ENCODE measurements at regions not wholly inside any gene's neighbourhood (a gene's known extent, or its start where the extent isn't known, plus 50 kb on each side); places are given as distances from the start of the nearest gene placed in this dataset.
"Not testable (repeated sequence)": the region's sequence is repeated elsewhere in the genome, so short reads cannot be mapped to it uniquely, and the experiment has no call there.

DNA sequence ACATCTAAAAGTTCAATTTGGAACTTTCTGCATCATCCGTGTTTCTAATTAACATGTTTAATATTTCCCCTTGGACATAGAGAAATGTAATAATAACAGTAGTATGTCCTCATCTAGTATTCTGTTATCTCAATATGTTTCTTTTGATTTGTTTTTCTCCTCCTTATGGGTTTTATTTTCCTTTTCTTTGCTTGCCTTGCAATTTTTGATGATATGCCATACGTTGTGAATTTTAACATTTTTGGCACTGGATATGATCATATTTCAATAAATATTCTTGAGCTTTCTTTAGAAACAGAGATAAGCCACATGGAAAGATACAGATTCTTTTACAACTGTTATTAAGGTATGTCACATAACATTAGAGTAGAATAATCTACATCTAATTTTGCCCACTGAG, 1316.2 kb downstream of the CDH8 start:
- Mint-ChIP-seq H3K27me3 (ENCODE audit: low read depth) (no peaks in the 10 kb centered on the region), H3K9me3 (peaks cover 43% of the 10 kb centered on the region), H3K4me1 (ENCODE audit: low read depth) (no peaks in the 10 kb centered on the region), H3K36me3 (ENCODE audit: low read depth) (no peaks in the 10 kb centered on the region), H3K27ac (no peak overlapping the region), H3K4me3 (no peak overlapping the region)
- no peak for DNase-seq (ENCODE audit: low spot score)

DNA sequence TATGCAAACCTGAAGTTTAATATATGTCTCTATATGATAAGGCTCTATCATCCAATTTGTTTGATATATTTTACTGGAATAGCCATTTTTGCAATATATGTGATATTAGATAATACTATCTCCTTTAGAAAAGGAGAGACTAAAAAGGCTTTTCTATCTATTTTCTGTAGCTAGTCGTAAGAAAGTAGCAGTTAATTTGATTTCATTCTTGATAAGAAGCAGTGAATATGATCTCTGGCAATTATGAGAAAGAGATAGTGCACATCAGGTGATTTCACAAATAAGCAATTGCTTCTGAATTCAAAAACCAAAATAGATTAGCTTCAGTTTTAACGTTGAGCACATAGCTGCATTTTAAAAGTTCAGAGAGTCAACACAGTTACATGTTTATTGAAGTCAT, 1318.4 kb downstream of the CDH8 start:
- H3K4me1 Mint-ChIP-seq (ENCODE audit: low read depth): no peaks in the 10 kb centered on the region
- H3K36me3 Mint-ChIP-seq (ENCODE audit: low read depth): no peaks in the 10 kb centered on the region
- H3K9me3 Mint-ChIP-seq: peaks cover 44% of the 10 kb centered on the region
- H3K4me3 Mint-ChIP-seq: no peak overlapping the region
- H3K27ac Mint-ChIP-seq: no peak overlapping the region
- no peak for DNase-seq (ENCODE audit: low spot score)
- no peaks in the 10 kb centered on the region for H3K27me3 Mint-ChIP-seq (ENCODE audit: low read depth)

DNA sequence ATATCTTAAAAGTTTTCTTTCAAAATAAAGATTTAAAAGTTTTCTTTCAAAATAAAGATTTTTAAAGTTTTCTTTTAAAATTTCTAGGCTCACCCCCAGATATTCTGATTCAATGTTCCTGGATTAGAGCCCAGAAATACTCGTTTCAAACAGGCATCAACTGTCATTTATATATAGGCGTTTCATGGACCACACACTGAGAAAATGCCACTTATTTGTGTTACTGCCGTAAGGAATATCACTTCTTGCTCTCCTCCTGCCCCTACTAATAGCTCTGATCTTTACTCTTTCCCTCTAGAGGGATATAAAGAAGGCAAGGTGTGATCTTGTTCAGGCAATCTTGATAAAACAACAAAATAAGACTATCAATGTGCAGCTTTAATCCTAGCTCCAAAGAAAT, 1324.1 kb downstream of the CDH8 start:
- no peak overlapping the region for H3K4me3 Mint-ChIP-seq
- peaks cover 40% of the 10 kb centered on the region for H3K9me3 Mint-ChIP-seq

DNA sequence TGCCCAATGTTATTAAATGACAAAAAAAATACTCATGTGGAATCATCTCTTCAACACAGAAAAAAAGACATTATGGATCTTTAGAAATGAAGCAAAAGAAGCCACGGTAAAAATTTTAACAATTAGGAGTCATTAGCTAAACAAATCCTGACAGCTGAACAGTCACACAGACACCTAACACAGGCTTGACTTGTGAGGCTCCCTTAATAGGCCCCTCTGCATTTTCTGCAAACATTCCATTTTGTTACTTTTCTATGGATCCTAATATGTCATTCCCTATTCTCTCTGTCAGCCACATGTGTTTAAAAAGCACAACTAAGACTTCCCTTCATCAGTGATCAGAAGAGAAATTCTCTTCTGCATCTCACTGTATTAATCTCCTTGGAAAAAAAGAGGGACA, 1331.5 kb downstream of the CDH8 start:
- H3K36me3 Mint-ChIP-seq (ENCODE audit: low read depth): no peaks in the 10 kb centered on the region
- H3K27ac Mint-ChIP-seq: no peak overlapping the region
- H3K9me3 Mint-ChIP-seq: peaks cover 27% of the 10 kb centered on the region
- H3K27me3 Mint-ChIP-seq (ENCODE audit: low read depth): no peaks in the 10 kb centered on the region
- no peaks in the 10 kb centered on the region for H3K4me1 Mint-ChIP-seq (ENCODE audit: low read depth)
- DNase-seq (ENCODE audit: low spot score): no peak
- H3K4me3 Mint-ChIP-seq: no peak overlapping the region

More for the DNA sequence above, 1324.1 kb downstream of the CDH8 start:
- Mint-ChIP-seq H3K4me1 (ENCODE audit: low read depth) (no peaks in the 10 kb centered on the region), H3K27me3 (ENCODE audit: low read depth) (no peaks in the 10 kb centered on the region), H3K27ac (no peak overlapping the region), H3K36me3 (ENCODE audit: low read depth) (no peaks in the 10 kb centered on the region)
- no peak for DNase-seq (ENCODE audit: low spot score)

DNA sequence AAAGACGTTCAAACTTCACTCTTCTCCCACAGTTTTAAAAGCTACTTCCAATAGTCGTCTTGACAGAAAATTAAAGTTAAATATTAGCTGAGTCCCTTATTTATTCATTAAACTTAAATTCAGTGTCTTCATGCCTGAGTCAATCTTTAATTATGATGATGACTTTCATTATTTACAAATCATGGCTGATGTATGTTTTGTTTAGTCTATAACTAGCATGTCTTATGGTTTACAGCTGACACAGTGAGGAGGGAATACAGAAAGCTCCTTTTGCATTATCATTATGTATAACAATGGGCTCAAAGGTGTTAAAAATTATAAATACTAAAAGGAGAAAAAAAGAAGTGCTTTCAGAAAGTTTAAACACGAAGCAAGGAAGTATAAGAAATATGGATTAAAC, 1333.1 kb downstream of the CDH8 start:
- DNase-seq (ENCODE audit: low spot score): no peak
- Mint-ChIP-seq H3K9me3 (peaks cover 31% of the 10 kb centered on the region), H3K4me3 (no peak overlapping the region), H3K4me1 (ENCODE audit: low read depth) (no peaks in the 10 kb centered on the region), H3K27me3 (ENCODE audit: low read depth) (no peaks in the 10 kb centered on the region), H3K36me3 (ENCODE audit: low read depth) (no peaks in the 10 kb centered on the region), H3K27ac (no peak overlapping the region)

DNA sequence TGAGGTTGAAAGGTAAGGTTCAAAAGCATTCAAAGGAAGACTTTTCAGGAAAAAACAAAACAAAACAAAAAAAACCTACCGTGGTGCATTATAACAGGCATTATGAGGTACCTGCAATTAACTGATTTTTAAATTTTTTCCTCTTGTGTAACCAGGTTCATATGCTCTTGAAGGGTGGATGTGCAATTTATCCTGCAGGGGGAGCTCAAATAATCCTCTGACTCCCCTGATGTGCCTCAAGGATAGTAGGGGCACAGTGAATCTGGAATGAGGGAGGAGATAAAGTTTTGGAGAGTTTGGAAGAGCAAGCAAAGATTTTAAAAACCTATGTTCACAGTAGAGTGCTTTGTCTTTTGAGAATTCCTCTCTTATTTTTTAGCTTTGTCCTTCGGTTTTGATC, 1349.4 kb downstream of the CDH8 start:
- peaks cover 43% of the 10 kb centered on the region for H3K9me3 Mint-ChIP-seq

DNA sequence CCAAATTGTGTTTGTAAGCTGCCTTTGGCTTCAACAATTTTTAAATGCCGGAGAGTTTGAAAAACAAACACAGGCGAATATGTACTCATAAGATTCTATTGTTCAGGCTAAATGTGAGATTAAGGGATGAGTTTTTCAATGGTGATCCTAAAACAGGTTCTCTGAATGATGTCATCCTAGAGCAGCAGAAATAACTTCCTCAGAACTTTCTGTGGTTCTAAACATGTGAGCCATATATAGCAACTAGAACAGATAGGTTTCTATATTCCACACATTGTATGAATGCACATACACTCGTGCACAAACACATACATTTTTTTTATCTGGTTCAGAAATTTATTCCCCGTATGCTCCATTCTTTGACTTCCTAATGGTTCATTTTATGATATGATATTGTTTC, 1352.2 kb downstream of the CDH8 start:
- H3K4me1 Mint-ChIP-seq (ENCODE audit: low read depth): no peaks in the 10 kb centered on the region
- no peak overlapping the region for H3K4me3 Mint-ChIP-seq
- no peaks in the 10 kb centered on the region for H3K27me3 Mint-ChIP-seq (ENCODE audit: low read depth)
- no peak overlapping the region for H3K27ac Mint-ChIP-seq
- peaks cover 58% of the 10 kb centered on the region for H3K9me3 Mint-ChIP-seq
- no peak for DNase-seq (ENCODE audit: low spot score)
- H3K36me3 Mint-ChIP-seq (ENCODE audit: low read depth): no peaks in the 10 kb centered on the region

More for the DNA sequence above, 1349.4 kb downstream of the CDH8 start:
- Mint-ChIP-seq H3K4me1 (ENCODE audit: low read depth) (no peaks in the 10 kb centered on the region), H3K27me3 (ENCODE audit: low read depth) (no peaks in the 10 kb centered on the region), H3K27ac (no peak overlapping the region), H3K4me3 (no peak overlapping the region), H3K36me3 (ENCODE audit: low read depth) (no peaks in the 10 kb centered on the region)
- no peak for DNase-seq (ENCODE audit: low spot score)

DNA sequence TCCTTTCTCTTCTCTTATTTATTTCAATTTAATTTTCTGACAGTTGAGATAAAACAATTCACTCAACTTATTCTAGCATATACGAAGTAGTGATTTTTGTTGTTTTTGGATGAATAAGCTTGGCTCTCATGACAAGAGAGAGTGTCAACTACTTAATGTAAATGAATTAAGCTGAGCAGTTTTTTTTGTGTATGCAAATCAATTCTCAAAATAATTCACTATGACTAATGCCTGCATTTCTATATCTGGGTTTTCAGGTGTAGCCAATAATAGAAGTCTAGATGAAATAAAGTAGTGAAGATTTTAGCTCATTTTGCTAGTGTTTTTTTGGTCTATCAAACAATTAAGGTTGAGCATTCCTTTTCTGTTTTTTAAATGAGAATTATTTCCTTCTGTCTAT, 1354.0 kb downstream of the CDH8 start:
- H3K9me3 Mint-ChIP-seq: peaks cover 58% of the 10 kb centered on the region
- no peak overlapping the region for H3K4me3 Mint-ChIP-seq
- H3K27me3 Mint-ChIP-seq (ENCODE audit: low read depth): no peaks in the 10 kb centered on the region
- H3K4me1 Mint-ChIP-seq (ENCODE audit: low read depth): no peaks in the 10 kb centered on the region
- no peak overlapping the region for H3K27ac Mint-ChIP-seq
- no peak for DNase-seq (ENCODE audit: low spot score)
- H3K36me3 Mint-ChIP-seq (ENCODE audit: low read depth): no peaks in the 10 kb centered on the region

DNA sequence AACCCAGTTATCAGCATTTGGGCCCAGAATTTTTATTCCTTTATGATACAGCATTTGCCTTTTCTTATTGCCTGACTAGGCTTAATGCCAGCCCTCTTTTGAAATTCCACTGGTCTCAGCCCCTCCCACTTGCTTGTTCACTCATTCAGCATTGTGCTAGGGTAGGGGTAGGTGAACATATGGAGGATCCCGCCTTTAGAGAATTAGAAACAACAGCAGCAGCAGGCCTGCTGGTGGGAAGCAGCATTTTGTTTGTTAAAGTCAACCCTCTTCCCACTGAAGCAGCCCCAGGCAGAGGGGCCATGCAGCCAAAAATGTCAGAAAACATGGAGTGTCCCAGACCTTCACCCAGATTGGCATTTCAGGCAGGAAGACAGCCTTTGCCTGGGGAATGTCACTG, 1355.2 kb downstream of the CDH8 start:
- Mint-ChIP-seq H3K4me3 (no peak overlapping the region), H3K27me3 (ENCODE audit: low read depth) (no peaks in the 10 kb centered on the region), H3K27ac (no peak overlapping the region), H3K4me1 (ENCODE audit: low read depth) (no peaks in the 10 kb centered on the region), H3K9me3 (peaks cover 46% of the 10 kb centered on the region), H3K36me3 (ENCODE audit: low read depth) (no peaks in the 10 kb centered on the region)
- DNase-seq (ENCODE audit: low spot score): no peak

DNA sequence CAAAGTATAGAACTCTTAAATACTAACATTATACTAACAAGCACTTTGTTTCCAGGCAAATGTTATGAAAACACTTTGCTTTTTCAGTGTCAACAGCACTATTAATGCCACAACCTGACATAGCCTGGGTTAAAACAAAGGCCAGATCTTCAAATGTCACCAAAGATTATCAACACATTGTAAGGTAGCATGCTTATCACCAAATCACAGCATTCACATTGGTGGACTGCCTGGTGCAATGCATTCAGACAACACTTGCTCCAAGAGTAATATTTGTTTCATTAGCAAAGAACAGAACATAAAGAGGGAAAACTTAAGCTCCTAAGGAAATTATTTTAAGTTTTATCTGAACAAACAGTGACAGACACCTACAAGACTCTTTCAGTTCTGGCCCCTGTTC, 1361.2 kb downstream of the CDH8 start:
- Mint-ChIP-seq H3K27ac (no peak overlapping the region), H3K9me3 (peaks cover 35% of the 10 kb centered on the region), H3K4me1 (ENCODE audit: low read depth) (no peaks in the 10 kb centered on the region), H3K4me3 (no peak overlapping the region), H3K36me3 (ENCODE audit: low read depth) (no peaks in the 10 kb centered on the region), H3K27me3 (ENCODE audit: low read depth) (no peaks in the 10 kb centered on the region)
- no peak for DNase-seq (ENCODE audit: low spot score)

DNA sequence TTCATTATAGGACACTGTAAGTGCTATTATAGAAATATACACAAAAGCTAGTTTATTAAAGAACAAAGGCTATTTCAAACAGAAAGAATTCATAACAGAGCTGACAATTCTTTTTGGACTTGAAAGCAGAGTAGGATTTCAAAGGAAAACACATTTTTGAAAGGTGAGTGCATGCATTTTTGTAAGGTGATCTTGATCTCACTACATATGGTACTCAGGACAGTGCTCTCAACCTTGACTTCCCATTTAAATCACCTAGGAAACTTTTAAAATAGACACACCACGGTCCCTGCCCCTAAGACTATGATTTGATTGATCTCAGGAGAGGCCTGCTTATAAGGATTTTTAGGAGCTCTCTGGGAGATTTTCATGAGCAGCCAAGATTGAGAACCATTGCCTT, 1362.0 kb downstream of the CDH8 start:
- H3K27me3 Mint-ChIP-seq (ENCODE audit: low read depth): no peaks in the 10 kb centered on the region
- no peaks in the 10 kb centered on the region for H3K4me1 Mint-ChIP-seq (ENCODE audit: low read depth)
- no peaks in the 10 kb centered on the region for H3K36me3 Mint-ChIP-seq (ENCODE audit: low read depth)
- DNase-seq (ENCODE audit: low spot score): no peak
- H3K27ac Mint-ChIP-seq: no peak overlapping the region
- H3K4me3 Mint-ChIP-seq: no peak overlapping the region
- peaks cover 34% of the 10 kb centered on the region for H3K9me3 Mint-ChIP-seq

DNA sequence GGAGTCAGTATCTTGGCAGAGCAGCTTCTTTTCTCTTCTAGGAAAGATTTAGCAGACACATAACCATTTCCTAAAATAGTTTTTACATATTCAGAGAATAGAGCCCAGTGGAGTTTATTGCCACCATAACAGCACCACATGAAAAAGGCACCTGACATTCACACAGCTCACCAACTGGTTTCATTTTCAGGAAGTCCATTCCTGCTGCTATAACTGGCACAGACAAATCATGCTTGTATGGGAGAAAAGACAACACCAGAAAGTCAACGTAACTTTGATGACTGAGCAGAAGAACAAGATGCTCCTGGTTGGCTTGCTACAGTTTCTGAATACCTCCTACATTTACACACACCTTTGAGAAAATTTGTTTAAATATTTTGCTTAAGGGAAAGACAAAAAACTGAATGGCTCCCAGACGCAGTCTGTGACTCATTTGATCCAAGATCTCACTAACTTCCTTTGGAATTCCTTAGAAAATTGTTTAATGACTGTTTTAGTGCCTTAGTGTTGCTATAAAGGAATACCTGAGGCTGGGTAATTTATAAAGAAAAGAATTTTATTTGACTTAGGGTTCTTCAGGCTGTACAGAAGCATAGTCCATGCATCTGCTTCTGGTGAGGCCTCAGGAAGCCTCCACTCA, 1380.6 kb downstream of the CDH8 start:
- H3K9me3 Mint-ChIP-seq: peaks cover 48% of the 10 kb centered on the region

DNA sequence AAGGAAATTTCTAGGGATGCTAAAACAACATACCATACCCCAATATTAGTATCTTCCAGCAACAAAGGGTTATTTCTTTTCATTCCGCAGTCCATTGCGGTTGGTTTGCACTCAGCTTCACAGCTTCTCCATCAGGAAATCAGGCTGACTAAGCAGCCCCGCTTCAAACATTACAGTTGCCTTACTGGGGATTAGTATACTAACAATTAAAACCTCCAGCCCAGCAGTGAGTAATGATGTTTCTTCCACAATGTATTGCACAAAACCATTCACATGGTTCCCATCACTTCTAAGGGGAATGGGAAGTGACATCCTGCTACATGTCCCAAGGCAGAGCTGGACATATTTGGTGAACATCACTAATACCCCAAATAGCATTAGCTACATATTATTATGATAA, 1384.9 kb downstream of the CDH8 start:
- Mint-ChIP-seq H3K4me1 (ENCODE audit: low read depth) (no peaks in the 10 kb centered on the region), H3K36me3 (ENCODE audit: low read depth) (no peaks in the 10 kb centered on the region), H3K4me3 (no peak overlapping the region), H3K9me3 (peaks cover 43% of the 10 kb centered on the region), H3K27me3 (ENCODE audit: low read depth) (no peaks in the 10 kb centered on the region), H3K27ac (no peak overlapping the region)
- DNase-seq (ENCODE audit: low spot score): no peak

More for the DNA sequence above, 1380.6 kb downstream of the CDH8 start:
- no peaks in the 10 kb centered on the region for H3K4me1 Mint-ChIP-seq (ENCODE audit: low read depth)
- no peaks in the 10 kb centered on the region for H3K36me3 Mint-ChIP-seq (ENCODE audit: low read depth)
- H3K4me3 Mint-ChIP-seq: no peak overlapping the region
- DNase-seq (ENCODE audit: low spot score): no peak
- no peaks in the 10 kb centered on the region for H3K27me3 Mint-ChIP-seq (ENCODE audit: low read depth)
- H3K27ac Mint-ChIP-seq: no peak overlapping the region

DNA sequence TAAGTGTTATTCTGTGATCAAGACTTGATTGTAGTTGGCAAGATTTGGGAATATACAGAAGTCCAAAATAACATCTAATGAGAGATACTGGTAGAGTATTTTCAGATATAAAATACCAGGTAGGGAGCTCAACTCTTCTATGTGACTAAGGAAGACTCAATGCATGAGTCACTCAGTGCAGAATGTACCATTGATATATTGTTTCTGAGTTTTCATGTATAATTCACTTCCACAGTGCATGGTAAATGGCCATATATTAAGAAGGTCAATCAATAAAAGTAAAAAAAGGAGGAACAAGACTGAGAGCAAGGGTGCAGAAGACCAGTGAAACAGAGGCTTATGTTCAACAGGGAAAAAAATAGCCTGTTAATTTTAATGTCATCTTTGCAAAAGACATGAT, 1387.9 kb downstream of the CDH8 start:
- H3K9me3 Mint-ChIP-seq: peaks cover 54% of the 10 kb centered on the region
- DNase-seq (ENCODE audit: low spot score): no peak
- no peaks in the 10 kb centered on the region for H3K4me1 Mint-ChIP-seq (ENCODE audit: low read depth)
- no peak overlapping the region for H3K4me3 Mint-ChIP-seq
- no peak overlapping the region for H3K27ac Mint-ChIP-seq
- H3K27me3 Mint-ChIP-seq (ENCODE audit: low read depth): no peaks in the 10 kb centered on the region
- no peaks in the 10 kb centered on the region for H3K36me3 Mint-ChIP-seq (ENCODE audit: low read depth)

DNA sequence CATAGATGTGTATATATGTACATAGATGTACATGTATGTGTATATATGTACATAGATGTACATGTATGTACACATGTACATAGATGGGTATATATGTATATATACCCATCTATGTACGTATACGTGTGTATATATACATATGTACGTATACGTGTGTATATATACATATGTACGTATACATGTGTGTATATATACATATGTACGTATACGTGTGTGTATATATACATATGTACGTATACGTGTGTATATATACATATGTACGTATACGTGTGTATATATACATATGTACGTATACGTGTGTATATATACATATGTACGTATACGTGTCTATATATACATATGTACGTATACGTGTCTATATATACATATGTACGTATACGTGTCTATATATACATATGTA, 1388.8 kb downstream of the CDH8 start:
- H3K4me1 Mint-ChIP-seq (ENCODE audit: low read depth); H3K27me3 Mint-ChIP-seq (ENCODE audit: low read depth); DNase-seq (ENCODE audit: low spot score); H3K36me3 Mint-ChIP-seq (ENCODE audit: low read depth); H3K4me3 Mint-ChIP-seq; H3K27ac Mint-ChIP-seq: not testable (repeated sequence)
- H3K9me3 Mint-ChIP-seq: peaks cover 55% of the 10 kb centered on the region
